ENCODE measurements at regions not wholly inside any gene's neighbourhood (a gene's known extent, or its start where the extent isn't known, plus 50 kb on each side); places are given as distances from the start of the nearest gene placed in this dataset.
A peak's percentile ranks its signal among the peaks of the same experiment; 100 is the strongest.

DNA sequence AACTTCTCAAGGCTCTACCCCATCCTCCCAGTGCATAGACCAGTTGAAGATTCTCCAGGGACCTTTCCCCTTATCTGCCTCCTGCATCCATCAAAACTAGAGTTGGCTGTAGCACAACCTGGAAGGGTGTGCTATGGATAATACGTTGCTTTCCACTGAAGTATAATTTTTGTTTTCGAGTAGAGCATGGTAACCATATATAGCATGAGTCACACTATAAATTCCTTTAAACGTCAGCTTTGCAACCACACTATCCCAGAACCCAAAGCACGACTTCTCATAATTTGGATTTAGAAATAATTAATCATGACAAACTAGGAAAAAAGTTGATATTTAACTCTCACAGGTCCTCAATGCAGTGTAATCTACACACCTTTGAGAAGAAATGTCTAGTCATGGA, 138.3 kb upstream of the NBEA start:
- TF ChIP-seq, protein P1, sequence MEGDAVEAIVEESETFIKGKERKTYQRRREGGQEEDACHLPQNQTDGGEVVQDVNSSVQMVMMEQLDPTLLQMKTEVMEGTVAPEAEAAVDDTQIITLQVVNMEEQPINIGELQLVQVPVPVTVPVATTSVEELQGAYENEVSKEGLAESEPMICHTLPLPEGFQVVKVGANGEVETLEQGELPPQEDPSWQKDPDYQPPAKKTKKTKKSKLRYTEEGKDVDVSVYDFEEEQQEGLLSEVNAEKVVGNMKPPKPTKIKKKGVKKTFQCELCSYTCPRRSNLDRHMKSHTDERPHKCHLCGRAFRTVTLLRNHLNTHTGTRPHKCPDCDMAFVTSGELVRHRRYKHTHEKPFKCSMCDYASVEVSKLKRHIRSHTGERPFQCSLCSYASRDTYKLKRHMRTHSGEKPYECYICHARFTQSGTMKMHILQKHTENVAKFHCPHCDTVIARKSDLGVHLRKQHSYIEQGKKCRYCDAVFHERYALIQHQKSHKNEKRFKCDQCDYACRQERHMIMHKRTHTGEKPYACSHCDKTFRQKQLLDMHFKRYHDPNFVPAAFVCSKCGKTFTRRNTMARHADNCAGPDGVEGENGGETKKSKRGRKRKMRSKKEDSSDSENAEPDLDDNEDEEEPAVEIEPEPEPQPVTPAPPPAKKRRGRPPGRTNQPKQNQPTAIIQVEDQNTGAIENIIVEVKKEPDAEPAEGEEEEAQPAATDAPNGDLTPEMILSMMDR (IDR thresholded peaks at IDR 0.05; ENCODE audit: low read depth, low read length, missing control alignments) = no peak
- DNase-seq (ENCODE audit: low read depth) = no peak
- no peak overlapping the region for H3K4me3 ChIP-seq (ENCODE audit: low read depth, low read length)

DNA sequence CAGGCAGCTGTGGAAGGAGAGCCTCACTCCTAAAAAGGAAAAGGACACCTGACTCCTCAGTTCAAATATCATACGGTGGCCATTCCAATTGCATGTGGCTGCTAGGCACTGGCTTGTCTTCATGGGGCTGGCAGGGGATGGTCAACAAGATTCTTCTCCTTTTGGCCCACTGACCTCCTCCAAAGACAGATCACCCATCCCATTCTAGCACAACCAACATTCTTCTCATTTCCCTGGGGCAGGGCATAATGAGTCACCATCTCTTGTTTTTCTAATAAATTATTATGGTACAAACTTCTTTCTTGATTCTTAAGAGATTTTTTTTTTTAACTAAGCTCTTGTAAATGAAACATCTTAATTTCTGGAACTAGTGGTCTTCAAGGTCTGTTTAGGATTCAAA, 136.7 kb upstream of the NBEA start:
- DNase-seq (ENCODE audit: low read depth) = no peak
- H3K4me3 ChIP-seq (ENCODE audit: low read depth, low read length) = no peak overlapping the region
- TF ChIP-seq, protein P1 (IDR thresholded peaks at IDR 0.05; ENCODE audit: low read depth, low read length, missing control alignments) = no peak

DNA sequence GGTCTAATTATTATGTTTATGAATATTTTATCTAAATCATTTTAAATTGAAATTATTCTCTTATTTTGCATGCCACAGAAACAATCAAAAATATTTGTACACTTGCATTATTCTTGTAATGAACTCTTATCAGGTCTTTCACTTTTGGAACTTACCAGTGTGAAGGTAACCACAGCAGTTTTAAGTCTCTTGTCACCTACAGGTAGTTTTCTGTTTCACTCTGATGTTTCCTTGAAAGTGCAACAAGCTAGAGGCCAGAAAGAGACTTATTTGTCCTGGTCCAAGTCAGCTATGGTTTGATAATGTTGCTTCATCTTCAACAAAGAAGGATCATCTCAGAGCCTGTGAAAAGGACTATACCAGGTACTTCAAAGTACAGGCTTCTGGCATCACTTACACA, 133.4 kb upstream of the NBEA start:
- DNase-seq (ENCODE audit: low read depth) = peak; percentile 3
- H3K4me3 ChIP-seq (ENCODE audit: low read depth, low read length) = no peak overlapping the region
- TF ChIP-seq, protein P1 (IDR thresholded peaks at IDR 0.05; ENCODE audit: low read depth, low read length, missing control alignments) = no peak

DNA sequence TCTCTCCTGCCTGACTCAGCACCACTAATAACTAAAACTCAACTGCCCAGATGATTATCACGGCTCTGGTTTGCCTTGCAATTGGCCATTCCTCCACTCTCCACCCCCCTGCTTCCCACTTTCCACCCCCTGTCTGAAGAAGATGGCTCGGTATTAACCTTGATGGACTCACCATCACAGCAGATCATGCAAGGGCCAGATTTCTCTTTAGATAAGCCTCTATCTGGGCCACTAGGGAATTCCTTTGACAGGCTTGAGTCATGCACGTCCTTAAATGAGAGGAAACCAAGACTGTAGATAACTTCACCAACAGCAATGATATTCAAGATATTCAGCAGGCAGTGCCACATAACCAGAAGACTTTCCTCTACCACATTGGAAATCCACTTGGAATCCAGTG, 131.1 kb upstream of the NBEA start:
- DNase-seq (ENCODE audit: low read depth) = no peak
- TF ChIP-seq, protein P1 (IDR thresholded peaks at IDR 0.05; ENCODE audit: low read depth, low read length, missing control alignments) = no peak
- no peak overlapping the region for H3K4me3 ChIP-seq (ENCODE audit: low read depth, low read length)

DNA sequence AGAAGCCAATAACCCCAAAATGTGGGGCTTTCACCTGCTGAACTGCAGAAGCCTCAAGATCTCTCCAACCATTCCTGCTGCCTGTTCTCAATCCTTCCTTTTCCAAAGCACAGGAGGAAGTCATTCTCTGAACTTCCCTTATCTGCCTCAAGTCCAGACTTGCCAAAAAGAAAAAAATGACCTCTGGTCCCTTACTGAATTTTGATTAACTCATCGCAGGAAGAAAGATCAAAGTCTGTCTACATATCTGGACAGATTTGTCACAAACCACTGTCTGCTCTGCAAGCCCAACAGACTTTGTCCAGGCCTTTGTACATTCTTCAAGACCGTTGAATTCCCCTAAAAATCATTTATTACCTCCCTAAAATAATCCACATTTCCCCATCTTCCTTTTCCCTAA, 126.5 kb upstream of the NBEA start:
- TF ChIP-seq, protein P1 (IDR thresholded peaks at IDR 0.05; ENCODE audit: low read depth, low read length, missing control alignments) = no peak
- no peak overlapping the region for H3K4me3 ChIP-seq (ENCODE audit: low read depth, low read length)
- DNase-seq (ENCODE audit: low read depth) = no peak

DNA sequence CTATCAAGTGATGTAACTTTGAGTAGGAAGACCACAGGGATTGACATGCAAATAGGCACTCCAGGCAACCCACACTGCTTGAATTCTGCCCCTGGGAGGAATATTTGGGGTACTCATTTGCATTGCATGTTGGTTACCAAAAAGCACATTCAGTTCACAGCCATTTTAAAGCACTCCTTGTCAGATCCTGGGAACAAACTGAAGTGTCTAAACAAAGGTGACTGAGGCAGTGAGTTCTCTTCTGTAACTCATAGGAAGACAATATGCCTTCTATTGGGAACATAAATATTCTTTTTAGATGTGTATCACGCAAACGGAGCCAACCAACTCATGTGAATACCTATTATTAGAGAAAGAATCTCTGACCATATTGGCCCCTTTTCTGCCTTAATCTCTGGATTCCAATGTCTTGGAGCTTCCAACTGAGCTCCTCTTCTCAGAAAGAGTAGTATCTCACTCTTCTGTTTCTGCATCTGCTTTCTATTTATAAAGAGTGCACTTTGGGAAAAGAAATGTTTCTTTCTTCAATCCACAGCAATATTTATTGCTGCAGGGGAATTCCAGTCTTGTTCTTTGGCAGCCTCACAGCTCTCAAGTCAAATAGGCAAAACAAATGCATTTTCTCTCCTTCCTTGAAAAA, 125.7 kb upstream of the NBEA start:
- no peak for DNase-seq (ENCODE audit: low read depth)
- H3K4me3 ChIP-seq (ENCODE audit: low read depth, low read length) = no peak overlapping the region
- TF ChIP-seq, protein P1 (IDR thresholded peaks at IDR 0.05; ENCODE audit: low read depth, low read length, missing control alignments) = no peak

Measured in GM12864 (cell line).